Hepatocyte (in vitro differentiated cells): ENCODE measurements at regions not wholly inside any gene's neighbourhood (a gene's known extent, or its start where the extent isn't known, plus 50 kb on each side); places are given as distances from the start of the nearest gene placed in this dataset.

ENCODE experiments used
- CTCF ChIP-seq: fragments of 200-600 bp; sonication (generic); IDR thresholded peaks from 2 replicates; pipeline ENCODE4 v1.5.1; 2016; ENCODE audit warnings: antibody characterized with exemption, mild to moderate bottlenecking; ENCODE audit not compliant: poor library complexity
- EZH2 ChIP-seq: fragments of 200-600 bp; sonication (generic); IDR thresholded peaks from 2 replicates; pipeline ENCODE4 v1.6.1; 2016; ENCODE audit warnings: antibody characterized with exemption, mild to moderate bottlenecking, borderline replicate concordance
- EZH2phosphoT487 ChIP-seq: fragments of 200-600 bp; sonication (generic); IDR thresholded peaks from one replicate; pipeline ENCODE4 v1.6.1; 2018; ENCODE audit warnings: antibody characterized with exemption, mild to moderate bottlenecking, low read depth, moderate library complexity; ENCODE audit not compliant: unreplicated experiment, severe bottlenecking

- TF ChIP-seq EZH2 (no peak), CTCF (no peak), EZH2phosphoT487 (no peak)
Observed at GRCh38 chr4:188680004-188680666, 540.9 kb downstream of the TRIML1 start.
